GM18861 (cell line): ENCODE measurements at regions not wholly inside any gene's neighbourhood (a gene's known extent, or its start where the extent isn't known, plus 50 kb on each side); places are given as distances from the start of the nearest gene placed in this dataset.

Experiments
- ATAC-seq: cut with Tn5 transposase; IDR thresholded peaks from one replicate; pipeline ENCODE4 v1.9.1; 2021; ENCODE audit not compliant: unreplicated experiment

DNA sequence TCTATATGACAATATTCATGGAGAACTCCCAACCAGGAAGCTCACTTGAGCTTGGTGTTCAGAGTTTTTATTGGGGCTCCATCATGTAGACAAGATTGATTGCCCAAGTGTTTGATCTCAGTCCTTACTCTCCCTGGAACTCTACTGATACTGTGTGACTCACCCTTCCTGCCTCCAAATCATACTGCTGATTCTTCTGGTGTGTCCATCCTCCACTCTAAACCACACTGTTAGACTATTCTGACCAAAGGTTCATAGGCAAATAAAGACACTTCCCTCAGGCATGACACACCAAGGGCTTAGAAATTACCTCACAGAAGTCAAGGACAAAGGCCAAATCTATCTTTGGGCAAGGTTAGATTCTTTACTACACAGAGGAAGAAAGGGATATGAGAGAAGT is 107.9 kb upstream of the CDH20 start:
- ATAC-seq = no peak

DNA sequence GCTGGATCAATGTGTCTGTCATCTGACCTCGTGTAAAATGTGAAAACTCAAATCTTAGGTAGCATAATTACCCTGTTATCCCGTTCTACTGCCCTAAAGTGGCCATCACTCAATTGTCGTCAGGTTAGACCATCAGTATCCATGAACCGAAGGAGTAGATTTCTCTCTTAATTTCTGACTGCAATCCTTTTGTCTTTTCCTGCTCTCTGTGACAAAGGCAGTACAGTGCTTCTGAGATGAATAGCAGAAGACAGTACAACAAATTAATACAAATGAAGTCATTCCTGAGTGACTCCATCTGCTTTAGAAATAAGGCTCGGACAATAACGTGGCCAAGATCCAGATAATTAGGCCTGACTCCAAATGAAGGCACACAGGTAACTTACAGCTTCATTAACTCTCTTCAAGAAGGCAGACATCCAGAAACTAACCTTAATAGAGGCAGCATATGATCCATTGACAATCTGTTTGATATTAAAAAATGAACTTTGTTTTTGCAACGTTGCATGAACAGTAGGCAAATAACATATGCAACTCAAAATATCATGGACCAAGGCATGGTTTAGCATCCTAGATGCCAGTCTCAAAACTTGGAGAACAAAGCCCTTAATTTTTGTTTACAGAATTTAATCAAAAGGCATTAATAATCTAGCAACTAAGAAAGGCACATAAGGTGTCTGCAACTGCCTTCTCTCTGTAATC is 96.7 kb upstream of the CDH20 start:
- no peak for ATAC-seq

DNA sequence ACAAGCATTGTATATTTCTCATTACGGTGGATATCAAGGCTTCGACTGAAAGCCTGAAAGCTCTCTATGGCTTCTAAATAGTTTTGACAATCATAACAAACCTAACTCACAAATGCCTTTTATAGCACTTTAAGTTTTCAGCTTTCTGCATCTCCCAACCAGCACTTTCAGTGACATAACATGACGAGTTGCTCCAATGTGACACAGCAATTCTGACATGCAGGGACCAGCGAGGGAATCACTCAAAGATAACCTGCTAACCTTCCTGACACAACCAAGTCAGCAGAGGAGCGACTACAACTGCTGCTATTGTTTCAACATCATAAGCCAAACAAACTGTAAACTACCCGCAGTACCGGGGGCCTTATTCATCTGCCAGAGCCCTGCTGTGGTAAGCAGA is 95.7 kb upstream of the CDH20 start:
- ATAC-seq = no peak

DNA sequence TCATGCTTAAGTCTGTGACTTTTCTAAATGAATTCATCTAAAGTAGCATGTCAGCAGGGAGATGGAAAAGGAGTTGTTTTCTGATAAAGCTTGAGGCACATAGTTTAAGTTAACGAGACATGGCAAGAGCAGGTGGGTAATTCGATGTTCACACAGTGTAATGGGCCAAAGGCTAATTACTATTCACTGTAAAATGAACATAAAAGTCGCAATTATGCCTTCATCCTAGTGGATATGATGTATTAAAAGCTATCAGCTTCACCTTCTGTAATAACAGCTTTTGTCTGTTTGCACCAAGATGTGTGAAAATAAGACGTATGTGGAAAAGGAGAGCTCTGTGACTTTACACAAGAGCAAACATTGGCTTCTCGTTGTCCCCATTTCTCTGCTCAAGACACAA is 94.2 kb upstream of the CDH20 start:
- no peak for ATAC-seq

DNA sequence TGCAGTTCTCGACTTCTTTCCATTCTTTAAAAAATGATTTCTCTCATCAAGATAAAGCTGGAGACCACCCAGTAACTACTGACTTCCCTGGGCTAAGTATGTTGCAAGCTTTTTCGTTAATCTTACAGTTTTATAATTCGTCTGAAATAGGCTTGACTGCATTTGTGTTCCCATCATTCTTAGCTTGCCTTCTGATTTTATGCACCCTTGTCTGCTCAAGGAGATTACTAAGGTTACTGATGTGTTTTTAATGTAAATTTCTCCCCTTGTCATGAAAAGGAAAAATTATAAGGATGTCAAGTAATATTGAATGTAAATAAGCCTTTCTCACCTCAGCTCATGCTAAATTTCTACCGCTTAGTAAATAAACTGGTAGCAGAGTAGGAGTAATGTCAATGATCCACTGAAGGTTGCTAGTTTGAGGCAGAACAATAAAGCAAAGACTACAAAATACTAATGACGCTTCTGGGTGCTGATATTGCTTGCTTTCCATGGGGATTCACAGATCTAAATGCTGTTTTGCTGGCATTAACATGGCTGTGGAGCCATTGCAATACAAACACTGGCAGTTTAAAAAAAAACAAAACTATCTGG is 91.9 kb upstream of the CDH20 start:
- ATAC-seq = no peak

DNA sequence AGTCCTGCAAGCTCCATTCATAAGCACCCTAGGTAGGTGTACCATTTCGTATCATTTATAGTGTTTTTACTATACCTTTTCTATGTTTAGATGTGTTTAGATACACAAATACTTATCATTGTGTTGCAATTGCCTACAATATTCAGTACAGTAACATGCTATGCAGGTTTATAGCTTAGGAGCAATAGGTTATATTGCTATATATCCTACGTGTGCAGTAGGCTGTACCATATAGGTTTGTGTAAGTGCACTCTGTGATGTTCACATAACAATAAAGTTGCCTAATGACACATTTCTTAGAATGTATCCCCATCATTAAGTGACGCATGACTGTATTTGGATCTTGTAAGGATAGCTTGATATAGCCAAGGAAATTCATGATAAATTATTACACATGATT is 88.6 kb upstream of the CDH20 start:
- ATAC-seq = no peak

DNA sequence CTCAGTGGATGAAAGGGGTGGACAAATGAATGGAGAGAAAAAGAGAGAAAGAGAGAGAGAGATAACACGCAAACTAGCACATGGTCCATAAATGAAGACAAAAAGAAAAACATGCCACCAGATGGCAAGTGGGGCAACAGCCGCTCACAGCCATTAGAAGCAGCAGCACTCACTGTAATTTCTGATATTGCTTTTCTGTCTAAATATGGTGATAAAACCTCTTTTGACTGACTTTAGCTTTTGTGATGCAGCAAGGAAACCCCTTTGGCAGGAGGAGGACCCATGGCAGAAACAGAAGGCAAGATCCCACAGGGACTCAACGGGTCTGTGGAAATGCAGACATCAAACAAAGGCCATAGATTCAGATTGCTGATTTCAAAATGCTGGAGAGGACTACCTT is 88.0 kb upstream of the CDH20 start:
- ATAC-seq = no peak

DNA sequence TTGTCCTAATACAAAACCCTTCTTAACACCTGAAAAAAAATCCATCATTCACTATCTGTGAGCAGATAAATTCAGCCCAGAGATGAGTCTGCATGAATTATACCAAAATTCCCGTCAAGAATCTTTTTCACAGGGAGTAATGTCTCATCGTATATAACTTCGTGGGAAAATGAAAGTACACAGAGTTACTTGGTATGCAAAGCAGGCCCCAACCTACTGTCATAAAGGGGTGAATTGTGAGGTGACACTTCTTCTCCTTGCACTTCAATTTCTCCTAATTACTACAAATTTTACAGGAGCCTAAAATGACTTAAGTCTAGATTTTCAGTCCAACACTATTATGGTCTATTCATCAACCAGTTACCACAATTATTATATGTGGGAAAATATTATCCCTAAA is 84.6 kb upstream of the CDH20 start:
- ATAC-seq = no peak

DNA sequence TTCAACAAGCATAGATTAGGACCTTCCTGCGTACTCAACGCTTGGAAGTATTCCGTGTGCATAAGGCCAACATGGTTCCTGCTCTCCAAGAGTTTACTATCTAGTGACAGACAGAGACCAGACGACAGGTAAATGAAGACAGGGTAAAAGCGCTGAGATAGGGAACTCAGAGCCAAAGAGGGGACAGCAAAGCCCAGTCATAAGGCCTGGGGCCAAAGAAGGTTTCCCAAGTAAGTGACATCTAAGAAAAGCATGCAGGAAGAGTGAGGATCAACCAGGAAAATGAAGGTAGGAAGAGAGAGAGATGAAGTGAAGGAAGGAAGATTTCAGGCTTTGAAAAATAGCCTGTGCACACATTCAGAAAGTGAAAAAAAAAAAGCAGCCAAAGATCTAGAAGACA is 76.9 kb upstream of the CDH20 start:
- ATAC-seq = no peak

DNA sequence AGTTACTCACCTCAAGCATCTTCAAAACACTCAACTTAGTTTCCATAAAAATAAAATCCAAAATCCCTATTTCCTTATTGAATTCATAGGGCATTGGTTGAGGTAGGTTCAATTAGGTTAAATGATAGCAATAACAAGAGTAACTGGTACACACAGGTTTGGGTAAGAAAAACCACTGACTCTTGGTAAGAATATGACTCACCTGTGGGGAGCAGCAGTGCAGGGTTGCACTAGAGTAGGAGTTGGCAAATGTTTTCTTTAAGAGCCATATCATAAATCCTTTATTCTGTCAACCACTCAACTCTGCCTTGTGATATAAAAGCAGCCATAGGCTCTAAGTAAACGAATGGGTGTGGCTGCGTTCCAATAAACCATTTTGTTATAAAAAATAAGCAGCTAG is 71.4 kb upstream of the CDH20 start:
- ATAC-seq = no peak

DNA sequence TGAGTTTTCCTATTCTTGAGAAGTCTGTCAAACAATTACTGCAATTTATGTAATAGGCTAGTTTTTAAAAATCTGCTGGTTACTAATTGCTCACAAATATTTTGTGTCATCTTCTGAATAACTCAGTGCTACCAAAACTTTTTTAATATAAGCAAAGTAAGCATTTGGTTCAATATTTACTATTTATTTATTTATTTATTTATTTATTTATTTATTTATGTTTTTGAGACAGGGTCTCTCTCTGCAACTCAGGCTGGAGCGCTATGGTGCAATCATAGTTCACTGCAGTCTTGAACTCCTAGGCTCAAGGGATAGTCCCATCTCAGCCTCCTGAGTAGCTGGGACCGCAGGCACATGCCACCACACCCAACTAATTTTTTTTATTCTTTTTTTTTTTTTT is 60.4 kb upstream of the CDH20 start:
- no peak for ATAC-seq

DNA sequence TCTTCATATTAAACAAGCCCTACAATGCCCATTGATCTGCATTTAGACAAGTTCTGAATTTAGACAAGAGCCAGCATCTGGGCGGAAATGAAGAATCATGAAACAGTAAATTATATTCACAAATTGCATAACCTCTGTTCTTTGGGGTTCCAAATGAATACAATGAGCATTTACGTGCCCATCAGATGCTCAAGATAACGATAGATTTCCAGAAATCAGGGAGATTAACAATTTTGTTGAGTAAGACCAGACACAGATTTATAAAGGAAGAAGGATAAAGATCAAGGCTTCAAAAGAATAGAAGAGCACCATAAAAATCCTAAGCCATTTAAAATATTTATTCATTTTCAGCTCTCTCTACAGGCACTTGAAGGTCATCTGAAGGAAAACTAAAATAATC is 59.7 kb upstream of the CDH20 start:
- no peak for ATAC-seq

DNA sequence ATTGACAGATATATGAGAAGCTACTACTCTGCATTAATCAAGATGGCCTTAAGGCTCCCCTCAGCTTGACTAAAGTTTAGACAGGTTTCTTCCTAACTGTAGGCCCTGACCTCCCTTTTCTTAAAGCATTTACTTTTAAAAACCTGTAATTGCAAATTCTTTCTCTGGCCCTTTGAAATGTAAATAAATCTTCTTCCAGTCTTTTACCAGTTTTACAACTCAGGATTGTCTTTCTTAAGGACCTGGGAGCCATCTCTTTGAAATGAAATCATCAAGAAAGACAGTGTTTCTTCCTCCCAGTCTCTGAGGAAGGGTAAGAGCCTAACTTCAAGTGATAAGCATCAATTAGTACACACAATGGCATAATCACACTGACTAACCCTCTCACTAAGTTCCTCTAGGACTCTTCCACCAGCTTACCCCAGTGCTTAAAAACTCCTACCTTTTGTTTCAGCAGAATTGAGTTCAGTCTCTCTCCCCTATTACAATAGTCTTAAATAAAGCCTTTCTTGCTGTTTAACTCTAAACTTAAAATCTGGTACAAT is 58.7 kb upstream of the CDH20 start:
- ATAC-seq = no peak

DNA sequence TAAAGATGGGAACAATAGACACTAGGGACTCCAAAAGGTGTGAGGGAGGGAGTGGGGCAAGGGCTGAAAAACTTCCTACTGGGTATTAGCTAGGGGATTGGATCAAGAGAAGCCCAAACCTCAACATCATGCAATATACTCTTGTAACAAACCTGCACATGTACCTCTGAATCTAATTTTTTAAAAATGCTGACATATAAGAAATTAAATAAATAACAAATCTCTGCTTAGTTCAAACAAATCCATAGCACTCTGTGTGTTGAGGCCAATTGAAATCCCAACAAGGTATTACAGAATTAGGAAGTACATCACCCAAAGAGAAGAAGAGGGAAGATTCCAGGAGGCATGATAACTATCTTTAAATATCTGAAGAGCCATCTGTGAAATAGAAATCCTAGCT is 55.4 kb upstream of the CDH20 start:
- ATAC-seq = no peak

DNA sequence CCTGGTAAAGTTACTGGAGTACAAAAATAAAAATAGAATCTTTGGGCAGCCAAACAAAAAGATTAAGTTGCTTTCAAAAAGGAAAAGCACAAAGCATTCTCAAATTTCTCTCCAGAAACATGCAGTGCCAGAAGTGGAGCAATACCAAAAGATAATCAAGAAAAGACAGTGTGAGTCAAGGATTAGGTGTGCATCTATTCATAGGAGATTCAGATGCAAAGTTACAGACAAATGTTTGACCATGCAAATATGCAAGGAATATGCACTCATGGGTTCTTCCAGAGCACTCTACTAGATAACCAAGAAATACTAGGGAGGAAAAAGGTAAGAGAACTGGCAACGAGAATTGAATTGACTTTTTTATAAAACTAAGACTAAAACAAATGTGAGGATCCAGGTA is 51.8 kb upstream of the CDH20 start:
- ATAC-seq = no peak

DNA sequence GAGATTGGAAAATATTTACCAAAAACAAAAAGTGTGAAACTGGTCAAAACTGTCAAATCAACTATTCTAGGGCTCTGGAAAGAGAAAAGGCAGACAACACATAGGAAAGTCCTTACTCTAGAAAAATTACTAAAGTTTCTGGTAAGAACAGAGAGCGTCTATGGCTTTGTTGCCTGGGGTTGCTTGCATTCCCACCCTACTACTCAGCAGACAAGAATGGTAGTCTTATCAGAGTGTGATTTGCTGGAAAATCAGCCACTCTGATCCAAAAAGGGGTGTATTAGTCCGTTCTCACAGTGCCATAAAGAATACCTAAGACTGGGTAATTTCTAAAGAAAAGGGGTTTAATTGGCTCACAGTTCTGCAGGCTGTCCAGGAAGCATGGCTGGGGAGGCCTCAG is 50.3 kb upstream of the CDH20 start:
- ATAC-seq = no peak
